AML-193 (cell line): ENCODE measurements at regions not wholly inside any gene's neighbourhood (a gene's known extent, or its start where the extent isn't known, plus 50 kb on each side); places are given as distances from the start of the nearest gene placed in this dataset.
"Not testable (repeated sequence)": the region's sequence is repeated elsewhere in the genome, so short reads cannot be mapped to it uniquely, and the experiment has no call there.

Source experiments
- DNase-seq, 2 experiments: peaks; one replicate each; lab custom pipeline; 2025; lab: John Stamatoyannopoulos, UW

- DNase-seq: no peak
These were observed 125.6 kb downstream of the KLF6 start for GRCh38 chr10:3659203-3659917.

GRCh38 chr10:3658766-3659165 is 126.2 kb downstream of the KLF6 start:
- no peak for DNase-seq

- DNase-seq: no peak
These were observed 128.8 kb downstream of the KLF6 start for GRCh38 chr10:3656214-3656613.

GRCh38 chr10:3655528-3655927 is 129.5 kb downstream of the KLF6 start:
- DNase-seq: no peak

GRCh38 chr10:3654980-3655379 is 130.0 kb downstream of the KLF6 start:
- no peak for DNase-seq

- DNase-seq: no peak
These were observed 130.5 kb downstream of the KLF6 start for GRCh38 chr10:3654496-3654895.

- DNase-seq: not testable (repeated sequence)
These were observed 131.7 kb downstream of the KLF6 start for GRCh38 chr10:3653303-3653702.

- DNase-seq: no peak
These were observed 132.1 kb downstream of the KLF6 start for GRCh38 chr10:3652886-3653285.

- no peak for DNase-seq
These were observed 132.9 kb downstream of the KLF6 start for GRCh38 chr10:3651969-3652653.

GRCh38 chr10:3648576-3648975 is 136.4 kb downstream of the KLF6 start:
- no peak for DNase-seq

- DNase-seq: no peak
These were observed 136.8 kb downstream of the KLF6 start for GRCh38 chr10:3648170-3648569.

- no peak for DNase-seq
These were observed 137.9 kb downstream of the KLF6 start for GRCh38 chr10:3647074-3647473.

- no peak for DNase-seq
These were observed 139.6 kb downstream of the KLF6 start for GRCh38 chr10:3645406-3645805.

- DNase-seq: no peak
These were observed 144.2 kb downstream of the KLF6 start for GRCh38 chr10:3640816-3641215.

- no peak for DNase-seq
These were observed 145.5 kb downstream of the KLF6 start for GRCh38 chr10:3639546-3639945.

- no peak for DNase-seq
These were observed 148.4 kb downstream of the KLF6 start for GRCh38 chr10:3636356-3637181.

- DNase-seq: no peak
These were observed 149.3 kb downstream of the KLF6 start for GRCh38 chr10:3635697-3636096.

- DNase-seq: no peak
These were observed 149.8 kb downstream of the KLF6 start for GRCh38 chr10:3635211-3635671.

GRCh38 chr10:3634646-3635045 is 150.4 kb downstream of the KLF6 start:
- DNase-seq: not testable (repeated sequence)

GRCh38 chr10:3631701-3632330 is 153.2 kb downstream of the KLF6 start:
- no peak for DNase-seq

- DNase-seq: no peak
These were observed 153.7 kb downstream of the KLF6 start for GRCh38 chr10:3631291-3631690.
